Activated T-cell treated with anti-CD3 and anti-CD28 coated beads, Interleukin-2, amount 50 U/mL, for 4 hours (primary cell): ENCODE measurements at regions not wholly inside any gene's neighbourhood (a gene's known extent, or its start where the extent isn't known, plus 50 kb on each side); places are given as distances from the start of the nearest gene placed in this dataset.

Experiments used
- ATAC-seq, 2 donors: fragments of 200-7000 bp; cut with Tn5 transposase; one replicate each; pipeline ENCODE4 v1.10.0; 2021
- DNase-seq: peaks from one replicate; pipeline ENCODE4 v3.0.0-alpha.2; 2020
- H3K27me3 Mint-ChIP-seq: one replicate; pipeline ENCODE4 v1.8.0; 2021; ENCODE audit warnings: low read depth, mixed read lengths
- H3K36me3 Mint-ChIP-seq: one replicate; pipeline ENCODE4 v1.8.0; 2022; ENCODE audit warnings: mixed read lengths; ENCODE audit not compliant: insufficient read depth
- H3K4me1 Mint-ChIP-seq: one replicate; pipeline ENCODE4 v1.8.0; 2021; ENCODE audit warnings: low read depth, mixed read lengths
- H3K4me3 Mint-ChIP-seq: one replicate; pipeline ENCODE4 v1.8.0; 2021; ENCODE audit warnings: mild to moderate bottlenecking, moderate library complexity, mixed read lengths
- H3K9me3 Mint-ChIP-seq: one replicate; pipeline ENCODE4 v1.8.0; 2021; ENCODE audit warnings: mixed read lengths

- Mint-ChIP-seq H3K4me1 (no peaks in the 10 kb centered on the region), H3K9me3 (peaks cover 7% of the 10 kb centered on the region), H3K27me3 (no peaks in the 10 kb centered on the region), H3K36me3 (no peaks in the 10 kb centered on the region), H3K4me3 (no peak overlapping the region)
- no peak for DNase-seq
- no peak for ATAC-seq
Observed at GRCh38 chr9:81125446-81126092, 563.8 kb downstream of the TLE1 start.

DNA sequence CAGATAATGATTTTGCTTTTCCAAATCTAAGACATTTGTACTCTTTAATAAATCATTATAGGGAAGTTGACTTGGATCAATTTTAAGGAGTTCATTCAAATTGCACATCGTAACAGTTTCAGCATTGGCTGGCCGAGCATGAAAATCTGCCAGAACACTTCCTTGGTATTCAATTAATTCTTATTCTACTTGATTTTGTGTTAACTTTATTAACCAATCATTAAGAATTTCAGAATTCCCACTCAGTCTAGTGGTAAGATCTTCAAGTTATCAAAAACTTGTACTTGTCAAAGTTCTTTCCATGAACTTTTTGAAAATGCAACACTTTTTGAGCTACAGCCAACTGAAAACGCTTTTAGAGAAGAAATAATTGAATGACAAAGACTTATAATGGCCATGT, 565.8 kb downstream of the TLE1 start:
- DNase-seq, result no peak
- ATAC-seq, result no peak
- Mint-ChIP-seq H3K4me3 (no peak overlapping the region), H3K9me3 (peaks cover 12% of the 10 kb centered on the region), H3K27me3 (no peaks in the 10 kb centered on the region), H3K4me1 (no peaks in the 10 kb centered on the region), H3K36me3 (no peaks in the 10 kb centered on the region)

DNA sequence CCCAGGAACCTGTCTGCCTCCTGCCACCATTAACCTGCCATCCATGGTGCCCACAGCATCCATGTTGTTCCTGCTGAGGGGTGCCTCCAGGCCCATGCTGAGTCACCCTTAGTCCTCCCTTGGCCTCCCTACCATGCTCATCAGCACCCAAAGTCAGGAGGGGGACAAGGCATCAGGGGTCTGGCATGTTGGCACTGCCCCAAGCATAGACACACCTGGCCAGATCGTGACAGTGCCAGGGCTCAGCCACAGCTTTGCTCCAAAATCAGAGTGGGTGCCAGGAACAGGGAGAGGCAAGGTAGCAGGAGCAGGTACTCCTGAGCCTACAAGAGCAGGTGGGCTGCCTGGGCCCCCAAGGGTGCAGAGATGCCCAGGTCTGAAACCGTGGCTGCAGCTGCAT, 566.6 kb downstream of the TLE1 start:
- no peak for ATAC-seq

GRCh38 chr9:81119591-81119990, 569.8 kb downstream of the TLE1 start:
- ATAC-seq, result no peak
- Mint-ChIP-seq H3K36me3 (no peaks in the 10 kb centered on the region), H3K9me3 (peaks cover 14% of the 10 kb centered on the region), H3K27me3 (no peaks in the 10 kb centered on the region), H3K4me3 (no peak overlapping the region), H3K4me1 (no peaks in the 10 kb centered on the region)
- DNase-seq, result no peak

More for the DNA sequence above, 566.6 kb downstream of the TLE1 start:
- H3K4me3 Mint-ChIP-seq, result no peak overlapping the region
- DNase-seq, result no peak
- peaks cover 14% of the 10 kb centered on the region for H3K9me3 Mint-ChIP-seq
- no peaks in the 10 kb centered on the region for H3K4me1 Mint-ChIP-seq
- no peaks in the 10 kb centered on the region for H3K27me3 Mint-ChIP-seq
- H3K36me3 Mint-ChIP-seq, result no peaks in the 10 kb centered on the region

GRCh38 chr9:81118416-81118815, 570.9 kb downstream of the TLE1 start:
- no peak overlapping the region for H3K4me3 Mint-ChIP-seq
- H3K9me3 Mint-ChIP-seq, result peaks cover 14% of the 10 kb centered on the region
- ATAC-seq (no peak), DNase-seq (no peak)
- H3K36me3 Mint-ChIP-seq, result no peaks in the 10 kb centered on the region
- no peaks in the 10 kb centered on the region for H3K27me3 Mint-ChIP-seq
- H3K4me1 Mint-ChIP-seq, result peaks cover 1% of the 10 kb centered on the region

DNA sequence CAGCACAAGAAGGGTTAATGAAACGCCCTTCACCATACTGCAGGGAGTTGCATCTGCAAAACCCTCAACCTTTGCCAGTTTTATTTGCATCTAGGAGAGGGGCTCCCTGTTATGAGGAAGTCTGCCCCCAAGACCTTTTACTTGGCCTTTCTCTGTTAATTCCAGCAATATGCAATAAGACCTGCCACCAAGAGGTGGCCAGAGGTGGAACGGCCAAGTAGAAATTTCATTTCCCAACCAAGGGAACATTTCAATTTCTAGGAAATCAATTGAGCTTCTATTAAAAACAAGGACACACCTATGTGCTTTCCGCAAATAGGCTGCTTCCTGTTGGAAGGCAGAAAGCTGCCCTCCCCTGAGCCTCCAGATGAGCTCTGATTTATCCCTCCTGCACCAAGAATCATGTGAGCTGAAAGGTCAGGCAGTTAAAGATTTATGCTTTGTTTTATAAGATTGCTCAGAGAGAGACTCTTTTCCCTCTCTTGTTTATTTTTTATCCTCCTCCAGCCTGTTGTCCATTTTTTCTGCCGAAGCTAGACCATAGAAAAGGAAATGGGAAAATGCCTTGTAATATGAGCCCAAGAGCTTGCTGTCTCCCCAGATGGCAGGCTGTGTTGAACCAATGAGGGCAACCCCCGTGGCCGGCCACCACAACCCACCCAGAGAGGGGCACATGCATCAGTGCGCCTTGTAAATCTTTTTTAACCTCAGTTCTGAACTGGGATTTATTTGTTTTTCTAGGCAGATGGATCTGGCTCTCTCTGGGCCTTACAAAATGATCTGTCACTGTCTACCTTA, 572.8 kb downstream of the TLE1 start:
- Mint-ChIP-seq H3K4me3 (no peak overlapping the region), H3K36me3 (no peaks in the 10 kb centered on the region), H3K9me3 (peaks cover 11% of the 10 kb centered on the region), H3K27me3 (no peaks in the 10 kb centered on the region), H3K4me1 (peaks cover 7% of the 10 kb centered on the region)
- DNase-seq (no peak), ATAC-seq (no peak)

DNA sequence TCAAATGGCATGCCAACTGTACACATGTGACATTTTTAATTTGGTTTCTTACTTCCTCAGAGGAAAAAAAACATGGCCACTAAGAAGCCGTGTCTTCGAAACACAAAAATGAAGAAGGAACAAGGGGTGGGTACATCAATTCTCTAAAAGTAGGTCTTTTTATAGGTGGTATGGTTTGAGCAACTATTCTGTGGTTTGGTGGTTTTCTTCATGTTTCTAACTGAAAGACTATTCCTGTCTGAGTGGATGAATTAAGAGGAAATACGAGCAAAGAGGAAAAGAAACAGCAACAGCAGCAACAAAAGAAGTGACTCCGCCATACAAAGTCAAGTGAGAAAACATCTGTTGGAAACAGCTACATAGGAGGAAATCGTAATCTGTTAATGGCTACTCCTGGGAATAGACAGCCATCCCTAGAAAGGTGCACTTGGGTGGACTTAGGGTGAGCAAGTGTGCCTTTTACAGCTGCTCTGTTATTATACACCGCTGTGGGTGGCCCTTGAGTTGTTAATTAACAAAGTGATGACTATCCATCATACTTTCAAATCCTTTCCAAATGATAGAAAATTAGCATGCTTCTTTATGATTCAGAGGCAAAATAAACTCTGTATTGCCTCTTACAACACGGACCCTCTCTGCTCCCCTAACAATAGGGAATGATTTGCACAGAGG, 575.8 kb downstream of the TLE1 start:
- DNase-seq (no peak), ATAC-seq (no peak)
- H3K4me3 Mint-ChIP-seq, result no peak overlapping the region
- H3K4me1 Mint-ChIP-seq, result peaks cover 7% of the 10 kb centered on the region
- H3K36me3 Mint-ChIP-seq, result no peaks in the 10 kb centered on the region
- no peaks in the 10 kb centered on the region for H3K27me3 Mint-ChIP-seq
- H3K9me3 Mint-ChIP-seq, result peaks cover 6% of the 10 kb centered on the region

- Mint-ChIP-seq H3K4me3 (no peak overlapping the region), H3K9me3 (peaks cover 4% of the 10 kb centered on the region), H3K27me3 (no peaks in the 10 kb centered on the region), H3K4me1 (peaks cover 7% of the 10 kb centered on the region), H3K36me3 (no peaks in the 10 kb centered on the region)
- ATAC-seq, result no peak
- no peak for DNase-seq
Observed at GRCh38 chr9:81112627-81113452, 576.5 kb downstream of the TLE1 start.

GRCh38 chr9:81108821-81109220, 580.5 kb downstream of the TLE1 start:
- no peak for DNase-seq
- Mint-ChIP-seq H3K4me3 (no peak overlapping the region), H3K36me3 (no peaks in the 10 kb centered on the region), H3K9me3 (no peaks in the 10 kb centered on the region), H3K27me3 (no peaks in the 10 kb centered on the region), H3K4me1 (peaks cover 7% of the 10 kb centered on the region)
- no peak for ATAC-seq

DNA sequence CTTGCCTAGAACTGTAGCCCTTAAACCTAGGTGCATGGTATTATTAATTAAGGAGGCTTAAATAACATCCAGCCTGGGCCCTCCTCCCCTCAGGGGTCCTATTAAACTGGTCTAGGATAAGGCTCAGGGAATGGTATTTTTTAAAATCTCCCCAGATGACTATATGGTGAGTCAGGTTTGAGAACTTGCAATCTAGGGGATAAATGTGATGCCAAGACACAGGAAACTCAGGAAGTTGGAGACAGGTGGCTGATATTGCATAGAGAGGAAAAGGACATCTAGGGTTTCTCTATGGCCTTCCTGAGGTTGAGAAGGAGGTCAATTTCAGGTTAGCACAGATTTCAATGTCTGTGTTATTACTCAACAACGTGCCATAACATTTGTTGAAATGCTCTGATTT, 581.0 kb downstream of the TLE1 start:
- ATAC-seq, result no peak
- Mint-ChIP-seq H3K36me3 (no peaks in the 10 kb centered on the region), H3K9me3 (no peaks in the 10 kb centered on the region), H3K4me3 (no peak overlapping the region), H3K27me3 (no peaks in the 10 kb centered on the region), H3K4me1 (peaks cover 6% of the 10 kb centered on the region)
- DNase-seq, result no peak

GRCh38 chr9:81103597-81104471, 585.5 kb downstream of the TLE1 start:
- DNase-seq, result no peak
- no peaks in the 10 kb centered on the region for H3K9me3 Mint-ChIP-seq
- no peaks in the 10 kb centered on the region for H3K36me3 Mint-ChIP-seq
- no peaks in the 10 kb centered on the region for H3K27me3 Mint-ChIP-seq
- ATAC-seq, result no peak
- no peaks in the 10 kb centered on the region for H3K4me1 Mint-ChIP-seq
- H3K4me3 Mint-ChIP-seq, result no peak overlapping the region

- DNase-seq, result no peak
- ATAC-seq, result no peak
- Mint-ChIP-seq H3K27me3 (no peaks in the 10 kb centered on the region), H3K4me3 (no peak overlapping the region), H3K4me1 (no peaks in the 10 kb centered on the region), H3K9me3 (peaks cover 13% of the 10 kb centered on the region), H3K36me3 (no peaks in the 10 kb centered on the region)
Observed at GRCh38 chr9:81097131-81097847, 592.1 kb downstream of the TLE1 start.

DNA sequence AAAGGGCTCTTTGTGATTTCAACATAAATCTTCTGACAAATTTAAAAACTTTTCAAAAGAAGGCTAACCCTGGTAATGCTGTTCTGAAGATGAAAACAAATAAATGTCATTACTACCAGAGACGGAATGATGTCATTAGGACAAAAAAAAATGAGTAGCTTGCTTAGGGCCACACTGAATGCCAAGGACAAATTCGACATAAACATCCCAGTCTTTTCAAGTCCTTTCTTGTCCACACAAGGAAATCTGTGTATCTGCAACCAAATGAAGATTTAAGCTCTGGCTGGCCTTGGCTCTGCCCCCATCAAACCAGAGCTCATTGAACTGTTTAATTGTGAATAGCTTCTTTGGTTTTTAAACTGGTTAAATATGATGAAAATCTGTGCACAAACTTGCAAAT, 592.7 kb downstream of the TLE1 start:
- ATAC-seq, result no peak
- no peaks in the 10 kb centered on the region for H3K27me3 Mint-ChIP-seq
- H3K4me1 Mint-ChIP-seq, result no peaks in the 10 kb centered on the region
- H3K4me3 Mint-ChIP-seq, result no peak overlapping the region
- DNase-seq, result no peak
- peaks cover 13% of the 10 kb centered on the region for H3K9me3 Mint-ChIP-seq
- no peaks in the 10 kb centered on the region for H3K36me3 Mint-ChIP-seq
